ENCODE measurements at regions not wholly inside any gene's neighbourhood (a gene's known extent, or its start where the extent isn't known, plus 50 kb on each side); places are given as distances from the start of the nearest gene placed in this dataset.
"Not testable (repeated sequence)": the region's sequence is repeated elsewhere in the genome, so short reads cannot be mapped to it uniquely, and the experiment has no call there.

GRCh38 chr12:91496337-91496736 is 313.7 kb upstream of the DCN start:
- DNase-seq: no peak

GRCh38 chr12:91493308-91493707 is 310.7 kb upstream of the DCN start:
- DNase-seq: no peak

- no peak for DNase-seq
These were observed 310.0 kb upstream of the DCN start for GRCh38 chr12:91492648-91493047.

GRCh38 chr12:91490667-91491311 is 308.2 kb upstream of the DCN start:
- no peak for DNase-seq

- no peak for DNase-seq
These were observed 300.9 kb upstream of the DCN start for GRCh38 chr12:91483471-91483985.

- DNase-seq: no peak
These were observed 299.6 kb upstream of the DCN start for GRCh38 chr12:91482231-91482630.

GRCh38 chr12:91478500-91478899 is 295.9 kb upstream of the DCN start:
- DNase-seq: no peak

- DNase-seq: no peak
These were observed 285.1 kb upstream of the DCN start for GRCh38 chr12:91467686-91468085.

- DNase-seq: no peak
These were observed 278.4 kb upstream of the DCN start for GRCh38 chr12:91461061-91461460.

GRCh38 chr12:91460469-91460868 is 277.9 kb upstream of the DCN start:
- DNase-seq: no peak

- no peak for DNase-seq
These were observed 272.7 kb upstream of the DCN start for GRCh38 chr12:91455321-91455720.

- DNase-seq: no peak
These were observed 271.6 kb upstream of the DCN start for GRCh38 chr12:91454179-91454578.

- not testable (repeated sequence) for DNase-seq
These were observed 269.8 kb upstream of the DCN start for GRCh38 chr12:91452464-91452863.

- DNase-seq: no peak
These were observed 259.7 kb upstream of the DCN start for GRCh38 chr12:91441993-91442952.

GRCh38 chr12:91441246-91441645 is 258.6 kb upstream of the DCN start:
- DNase-seq: no peak

GRCh38 chr12:91434081-91434480 is 251.5 kb upstream of the DCN start:
- DNase-seq: no peak

- no peak for DNase-seq
These were observed 250.1 kb upstream of the DCN start for GRCh38 chr12:91432755-91433154.

- no peak for DNase-seq
These were observed 249.5 kb upstream of the DCN start for GRCh38 chr12:91432089-91432488.

- DNase-seq: no peak
These were observed 241.9 kb upstream of the DCN start for GRCh38 chr12:91424506-91424905.

- DNase-seq: no peak
These were observed 241.1 kb upstream of the DCN start for GRCh38 chr12:91423693-91424050.

GRCh38 chr12:91422811-91423692 is 240.4 kb upstream of the DCN start:
- DNase-seq: no peak

GRCh38 chr12:91422127-91422526 is 239.5 kb upstream of the DCN start:
- no peak for DNase-seq

- no peak for DNase-seq
These were observed 237.2 kb upstream of the DCN start for GRCh38 chr12:91419809-91420208.

All from AML-193 (cell line).